SK-N-SH treated with all-trans-retinoic acid at 6 μM for 48 hours (cell line): ENCODE measurements at regions not wholly inside any gene's neighbourhood (a gene's known extent, or its start where the extent isn't known, plus 50 kb on each side); places are given as distances from the start of the nearest gene placed in this dataset.

ENCODE experiments used
- CREB5 ChIP-seq: fragments of 250-450 bp; sonication (Bioruptor Pico); IDR thresholded peaks from 2 replicates; pipeline ENCODE4 v1.5.1; 2020; ENCODE audit warnings: low read depth, mild to moderate bottlenecking, moderate library complexity
- ISL1 ChIP-seq: fragments of 250-450 bp; sonication (Bioruptor Pico); IDR thresholded peaks from 2 replicates; pipeline ENCODE4 v2.1.2; 2022; ENCODE audit warnings: mild to moderate bottlenecking, moderate library complexity
- PATZ1 ChIP-seq: fragments of 250-450 bp; sonication (Bioruptor Pico); IDR thresholded peaks from 2 replicates; pipeline ENCODE4 v1.8.0; 2020; ENCODE audit warnings: mild to moderate bottlenecking, moderate library complexity, borderline replicate concordance
- RARB ChIP-seq: fragments of 250-450 bp; sonication (Bioruptor Pico); IDR thresholded peaks from 2 replicates; pipeline ENCODE4 v1.8.0; 2021; ENCODE audit warnings: mild to moderate bottlenecking, moderate library complexity
- TCF4 ChIP-seq: fragments of 250-450 bp; sonication (Bioruptor Pico); IDR thresholded peaks from 2 replicates; pipeline ENCODE4 v1.8.0; 2021; ENCODE audit warnings: mild to moderate bottlenecking, moderate library complexity, borderline replicate concordance
- TOX ChIP-seq: fragments of 250-450 bp; sonication (Bioruptor Pico); IDR thresholded peaks from 2 replicates; pipeline ENCODE4 v1.8.0; 2021; ENCODE audit warnings: mild to moderate bottlenecking, moderate library complexity, borderline replicate concordance
- ZC3H10 ChIP-seq: fragments of 250-450 bp; sonication (Bioruptor Pico); IDR thresholded peaks from 2 replicates; pipeline ENCODE4 v1.5.1; 2021; ENCODE audit warnings: mild to moderate bottlenecking, moderate library complexity
- ZFP3 ChIP-seq: fragments of 250-450 bp; sonication (Bioruptor Pico); IDR thresholded peaks from 2 replicates; pipeline ENCODE4 v1.5.0; 2020; ENCODE audit warnings: mild to moderate bottlenecking, moderate library complexity
- ZFP30 ChIP-seq: fragments of 450-650 bp; formaldehyde crosslinking; IDR thresholded peaks from 2 replicates; pipeline ENCODE4 v1.5.0; 2022; ENCODE audit warnings: mild to moderate bottlenecking, moderate library complexity
- ZNF565 ChIP-seq: fragments of 450-650 bp; formaldehyde crosslinking; conservative IDR thresholded peaks from 2 replicates; pipeline ENCODE4 v1.5.0; 2020; ENCODE audit warnings: low read depth, mild to moderate bottlenecking, moderate library complexity
- ZNF8 ChIP-seq: fragments of 450-650 bp; formaldehyde crosslinking; IDR thresholded peaks from 2 replicates; pipeline ENCODE4 v1.5.0; 2020; ENCODE audit warnings: mild to moderate bottlenecking, moderate library complexity

- TF ChIP-seq ZNF565 = no peak
- TF ChIP-seq CREB5 (CRISPR knock-in tag) = no peak
- TF ChIP-seq ISL1 (CRISPR knock-in tag) = no peak
- TF ChIP-seq RARB = no peak
- no peak for TF ChIP-seq TOX (CRISPR knock-in tag)
- TF ChIP-seq ZFP3 (CRISPR knock-in tag) = no peak
- TF ChIP-seq PATZ1 (CRISPR knock-in tag) = no peak
- TF ChIP-seq ZC3H10 = no peak
- no peak for TF ChIP-seq ZNF8
- TF ChIP-seq ZFP30 (CRISPR knock-in tag) = no peak
- no peak for TF ChIP-seq TCF4 (CRISPR knock-in tag)
Measured at GRCh38 chr12:131347345-131347714, 363.6 kb upstream of the SFSWAP start.
